Skin epidermis (tissue), 12 donors: ENCODE measurements at regions not wholly inside any gene's neighbourhood (a gene's known extent, or its start where the extent isn't known, plus 50 kb on each side); places are given as distances from the start of the nearest gene placed in this dataset.

ENCODE experiments used
- H3K27ac ChIP-seq, 21 experiments: fragments of 200-600 bp; sonication (generic) in 11 of 21; one replicate each; pipeline ENCODE4 v1.5.0; 2020; ENCODE audit warnings: mild to moderate bottlenecking in 3 of 21, inconsistent platforms in 2 of 21, moderate library complexity in 2 of 21
- H3K4me3 ChIP-seq, 7 experiments: fragments of 200-600 bp; sonication (generic) in 2 of 7; one replicate each; pipeline ENCODE4 v1.5.0; 2020; ENCODE audit warnings: inconsistent platforms in 2 of 7, mild to moderate bottlenecking in 2 of 7, moderate library complexity in 1 of 7

- no peak overlapping the region for H3K4me3 ChIP-seq
- H3K27ac ChIP-seq: no peak overlapping the region
Observed at GRCh38 chr4:106478152-106478551, 109.6 kb upstream of the GIMD1 start.

GRCh38 chr4:106476741-106477140, 108.2 kb upstream of the GIMD1 start:
- Histone ChIP-seq H3K27ac (no peak overlapping the region), H3K4me3 (no peak overlapping the region)

- Histone ChIP-seq H3K4me3 (no peak overlapping the region), H3K27ac (no peak overlapping the region)
Observed at GRCh38 chr4:106473515-106473914, 104.9 kb upstream of the GIMD1 start.

GRCh38 chr4:106471151-106471550, 102.6 kb upstream of the GIMD1 start:
- Histone ChIP-seq H3K4me3 (no peak overlapping the region), H3K27ac (no peak overlapping the region)

GRCh38 chr4:106463622-106464021, 95.0 kb upstream of the GIMD1 start:
- Histone ChIP-seq H3K27ac (no peak overlapping the region), H3K4me3 (no peak overlapping the region)

GRCh38 chr4:106454581-106454980, 86.0 kb upstream of the GIMD1 start:
- no peak overlapping the region for H3K4me3 ChIP-seq
- no peak overlapping the region for H3K27ac ChIP-seq

GRCh38 chr4:106454021-106454420, 85.4 kb upstream of the GIMD1 start:
- H3K4me3 ChIP-seq: no peak overlapping the region
- H3K27ac ChIP-seq: no peak overlapping the region

- Histone ChIP-seq H3K4me3 (no peak overlapping the region), H3K27ac (no peak overlapping the region)
Observed at GRCh38 chr4:106451091-106451490, 82.5 kb upstream of the GIMD1 start.

GRCh38 chr4:106450249-106450648, 81.7 kb upstream of the GIMD1 start:
- Histone ChIP-seq H3K27ac (no peak overlapping the region), H3K4me3 (no peak overlapping the region)

GRCh38 chr4:106444557-106444956, 76.0 kb upstream of the GIMD1 start:
- no peak overlapping the region for H3K27ac ChIP-seq
- no peak overlapping the region for H3K4me3 ChIP-seq

- Histone ChIP-seq H3K4me3 (no peak overlapping the region), H3K27ac (no peak overlapping the region)
Observed at GRCh38 chr4:106430797-106431196, 62.2 kb upstream of the GIMD1 start.

- H3K4me3 ChIP-seq: no peak overlapping the region
- H3K27ac ChIP-seq: no peak overlapping the region
Observed at GRCh38 chr4:106429885-106430284, 61.3 kb upstream of the GIMD1 start.

GRCh38 chr4:106426069-106426468, 57.5 kb upstream of the GIMD1 start:
- Histone ChIP-seq H3K27ac (no peak overlapping the region), H3K4me3 (no peak overlapping the region)

GRCh38 chr4:106425576-106425975, 57.0 kb upstream of the GIMD1 start:
- H3K27ac ChIP-seq: no peak overlapping the region
- H3K4me3 ChIP-seq: no peak overlapping the region

- Histone ChIP-seq H3K4me3 (no peak overlapping the region), H3K27ac (no peak overlapping the region)
Observed at GRCh38 chr4:106424426-106424825, 55.8 kb upstream of the GIMD1 start.

GRCh38 chr4:106423791-106424190, 55.2 kb upstream of the GIMD1 start:
- H3K27ac ChIP-seq: no peak overlapping the region
- no peak overlapping the region for H3K4me3 ChIP-seq

GRCh38 chr4:106422766-106423165, 54.2 kb upstream of the GIMD1 start:
- no peak overlapping the region for H3K27ac ChIP-seq
- H3K4me3 ChIP-seq: no peak overlapping the region

GRCh38 chr4:106421441-106422296, 53.1 kb upstream of the GIMD1 start:
- H3K27ac ChIP-seq: no peak overlapping the region
- no peak overlapping the region for H3K4me3 ChIP-seq

GRCh38 chr4:106418444-106418843, 49.9 kb upstream of the GIMD1 start:
- no peak overlapping the region for H3K4me3 ChIP-seq
- no peak overlapping the region for H3K27ac ChIP-seq
